ENCODE measurements at regions not wholly inside any gene's neighbourhood (a gene's known extent, or its start where the extent isn't known, plus 50 kb on each side); places are given as distances from the start of the nearest gene placed in this dataset.

DNA sequence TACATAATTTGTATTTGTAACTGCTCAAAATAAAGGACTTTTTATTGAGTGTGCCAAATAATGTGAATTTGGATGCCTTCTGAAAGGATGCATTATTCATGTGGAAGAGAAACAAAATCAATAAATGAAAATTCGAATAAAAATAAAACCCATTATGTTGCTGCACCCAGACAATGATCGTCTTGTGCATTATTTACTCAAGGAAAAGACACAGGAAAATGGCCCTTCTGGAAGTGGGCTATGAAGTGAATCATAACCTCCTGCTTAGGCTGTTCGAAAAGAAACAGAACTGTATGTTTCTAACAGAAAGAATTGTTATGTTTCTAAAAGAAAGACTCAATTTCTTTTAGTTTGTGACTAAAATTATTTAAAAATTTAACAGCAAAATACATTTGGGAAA is 168.9 kb upstream of the NFIB start:
- H3K27ac ChIP-seq: no peak overlapping the region
- H3K36me3 ChIP-seq: no peaks in the 10 kb centered on the region
- H3K4me3 ChIP-seq: no peak overlapping the region
- H3K4me1 ChIP-seq: peaks cover 0 to 7% (median 0%) of the 10 kb centered on the region in 4 donors
- 28 to 42% methylated on average over 3 of the region's 3 CpGs for WGBS, 2 donors
- TF ChIP-seq, protein P1, sequence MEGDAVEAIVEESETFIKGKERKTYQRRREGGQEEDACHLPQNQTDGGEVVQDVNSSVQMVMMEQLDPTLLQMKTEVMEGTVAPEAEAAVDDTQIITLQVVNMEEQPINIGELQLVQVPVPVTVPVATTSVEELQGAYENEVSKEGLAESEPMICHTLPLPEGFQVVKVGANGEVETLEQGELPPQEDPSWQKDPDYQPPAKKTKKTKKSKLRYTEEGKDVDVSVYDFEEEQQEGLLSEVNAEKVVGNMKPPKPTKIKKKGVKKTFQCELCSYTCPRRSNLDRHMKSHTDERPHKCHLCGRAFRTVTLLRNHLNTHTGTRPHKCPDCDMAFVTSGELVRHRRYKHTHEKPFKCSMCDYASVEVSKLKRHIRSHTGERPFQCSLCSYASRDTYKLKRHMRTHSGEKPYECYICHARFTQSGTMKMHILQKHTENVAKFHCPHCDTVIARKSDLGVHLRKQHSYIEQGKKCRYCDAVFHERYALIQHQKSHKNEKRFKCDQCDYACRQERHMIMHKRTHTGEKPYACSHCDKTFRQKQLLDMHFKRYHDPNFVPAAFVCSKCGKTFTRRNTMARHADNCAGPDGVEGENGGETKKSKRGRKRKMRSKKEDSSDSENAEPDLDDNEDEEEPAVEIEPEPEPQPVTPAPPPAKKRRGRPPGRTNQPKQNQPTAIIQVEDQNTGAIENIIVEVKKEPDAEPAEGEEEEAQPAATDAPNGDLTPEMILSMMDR (IDR thresholded peaks at IDR 0.05): no peak
- TF ChIP-seq EP300 (IDR thresholded peaks at IDR 0.05): no peak
- no peak for TF ChIP-seq POLR2A (IDR thresholded peaks at IDR 0.05)
- no peaks in the 10 kb centered on the region for H3K9me3 ChIP-seq
- peaks cover 0 to 24% of the 10 kb centered on the region in 2 donors for H3K27me3 ChIP-seq
- DNase-seq (ENCODE audit: low spot score in 2 of 2): no peak

DNA sequence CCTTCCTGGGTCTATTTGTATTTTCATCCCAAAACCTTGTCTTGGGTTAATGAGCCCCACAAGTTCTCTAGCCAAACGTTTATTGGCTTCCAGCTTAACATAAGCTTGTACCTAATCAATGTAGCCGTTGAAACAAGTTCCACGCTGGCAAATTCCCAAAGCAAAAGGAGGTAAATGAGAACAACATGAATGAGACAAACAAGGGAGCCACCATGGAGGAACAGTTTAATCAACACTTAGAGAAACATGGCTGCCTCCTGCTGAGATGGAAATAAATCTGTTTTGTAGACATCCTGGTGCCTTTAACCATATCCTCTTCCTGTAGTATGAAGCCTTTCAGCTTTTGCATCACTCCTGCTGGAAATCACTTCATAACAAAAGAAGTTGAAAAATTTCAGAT is 166.6 kb upstream of the NFIB start:
- H3K27ac ChIP-seq: no peak overlapping the region
- H3K4me1 ChIP-seq: peaks cover 0 to 7% (median 0%) of the 10 kb centered on the region in 4 donors
- 56 to 63% methylated on average over 3 of the region's 3 CpGs for WGBS, 2 donors
- H3K36me3 ChIP-seq: no peaks in the 10 kb centered on the region
- H3K4me3 ChIP-seq: no peak overlapping the region
- no peak for DNase-seq (ENCODE audit: low spot score in 2 of 2)
- H3K9me3 ChIP-seq: no peaks in the 10 kb centered on the region
- H3K27me3 ChIP-seq: peaks cover 0 to 14% of the 10 kb centered on the region in 2 donors
- TF ChIP-seq POLR2A (IDR thresholded peaks at IDR 0.05) (no peak), EP300 (IDR thresholded peaks at IDR 0.05) (no peak)
- TF ChIP-seq, protein P1 (IDR thresholded peaks at IDR 0.05): no peak

DNA sequence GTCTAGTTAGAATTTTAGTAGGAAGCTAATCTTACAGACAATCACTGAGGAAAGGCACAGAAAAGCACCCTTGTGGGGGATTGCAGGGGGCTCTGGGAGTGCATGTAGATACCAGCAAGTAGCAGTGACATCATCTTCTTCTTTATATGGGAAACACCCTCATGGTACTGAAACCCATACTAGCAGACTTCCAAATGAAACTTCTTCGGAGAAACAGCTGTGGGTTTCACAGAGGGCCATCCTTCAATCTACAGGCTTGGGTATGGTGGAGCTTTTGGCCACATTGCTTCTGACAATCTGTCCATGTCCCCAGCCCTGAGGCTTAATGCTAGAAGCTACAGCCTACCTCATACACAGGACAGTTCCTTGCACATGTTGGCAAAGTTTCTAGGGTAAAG is 165.2 kb upstream of the NFIB start:
- Histone ChIP-seq H3K27ac (no peak overlapping the region), H3K9me3 (no peaks in the 10 kb centered on the region), H3K4me3 (no peak overlapping the region), H3K4me1 (peaks cover 0 to 7% (median 0%) of the 10 kb centered on the region in 4 donors), H3K36me3 (no peaks in the 10 kb centered on the region), H3K27me3 (peaks cover 0 to 2% of the 10 kb centered on the region in 2 donors)
- DNase-seq (ENCODE audit: low spot score in 2 of 2): no peak
- TF ChIP-seq EP300 (IDR thresholded peaks at IDR 0.05) (no peak), POLR2A (IDR thresholded peaks at IDR 0.05) (no peak)
- TF ChIP-seq, protein P1 (IDR thresholded peaks at IDR 0.05): no peak
- WGBS, 2 donors: 75 to 92% methylated on average over 1 of the region's 1 CpG

DNA sequence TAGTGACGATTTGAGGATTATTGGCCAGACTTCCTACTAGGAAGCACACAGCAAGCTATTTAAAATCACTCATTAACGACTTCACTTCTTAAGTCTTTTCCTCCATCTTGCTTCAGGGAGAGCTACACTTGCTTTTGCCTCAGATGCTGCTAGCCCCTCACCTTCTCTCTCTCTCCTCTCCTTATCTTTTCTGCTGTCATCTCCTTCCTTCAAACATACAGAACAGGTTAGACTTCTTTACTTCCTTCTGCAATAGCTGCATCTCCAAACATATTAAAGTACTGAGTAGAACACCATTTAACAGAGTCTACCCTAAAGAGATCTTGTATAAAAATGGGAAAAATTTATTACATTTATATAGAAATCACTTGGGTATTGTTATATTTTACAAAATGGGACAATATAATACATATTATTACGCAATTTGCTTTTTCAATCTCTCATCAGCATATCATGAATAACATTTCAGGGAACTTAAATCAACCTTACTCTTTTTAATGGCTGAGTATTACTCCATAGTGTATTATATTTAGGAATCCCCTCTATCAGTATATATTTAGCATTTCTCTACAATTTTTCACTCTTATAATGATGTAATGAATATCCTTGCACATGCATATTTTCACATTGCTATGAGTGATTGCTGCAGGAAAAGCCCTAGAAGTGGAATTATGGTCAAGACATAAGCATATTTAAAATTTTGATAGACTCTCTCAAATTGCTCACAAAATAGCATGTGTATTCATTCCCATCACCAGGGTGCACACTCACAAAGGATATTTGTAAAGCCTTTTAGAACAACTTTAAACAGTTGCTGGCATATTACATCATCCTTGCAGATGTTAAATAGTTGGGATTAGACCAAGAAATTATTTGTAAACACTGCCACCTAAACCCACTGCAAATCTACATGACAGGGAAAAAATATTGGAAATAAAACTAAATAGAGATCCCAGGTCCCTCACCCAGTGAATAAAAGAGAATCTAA is 164.5 kb upstream of the NFIB start:
- 70 to 76% methylated on average over 3 of the region's 3 CpGs for WGBS, 2 donors
- peaks cover 0 to 7% (median 0%) of the 10 kb centered on the region in 4 donors for H3K4me1 ChIP-seq
- no peaks in the 10 kb centered on the region for H3K36me3 ChIP-seq
- TF ChIP-seq, protein P1 (IDR thresholded peaks at IDR 0.05): no peak
- TF ChIP-seq EP300 (IDR thresholded peaks at IDR 0.05) (no peak), POLR2A (IDR thresholded peaks at IDR 0.05) (no peak)
- H3K9me3 ChIP-seq: no peaks in the 10 kb centered on the region
- H3K27ac ChIP-seq: no peak overlapping the region
- H3K27me3 ChIP-seq: no peaks in the 10 kb centered on the region
- no peak overlapping the region for H3K4me3 ChIP-seq
- DNase-seq (ENCODE audit: low spot score in 2 of 2): no peak

DNA sequence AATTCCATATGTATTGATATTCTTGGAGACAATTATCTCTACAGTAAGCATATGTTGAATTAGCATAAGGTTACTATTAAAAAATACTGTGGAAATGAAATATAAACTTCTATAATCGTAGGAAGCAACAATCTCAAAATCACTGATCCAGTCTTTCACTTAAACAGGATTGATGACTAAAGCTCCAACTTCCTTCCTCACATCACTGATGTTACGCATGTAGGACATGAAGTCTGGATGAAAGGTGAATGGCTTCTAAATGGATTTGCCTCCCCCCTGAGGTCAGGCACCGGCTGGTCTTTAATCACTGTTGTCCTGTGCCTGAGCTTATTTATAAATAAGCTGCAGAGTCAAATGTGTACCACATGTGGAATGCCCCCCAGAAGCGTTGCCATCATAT is 157.1 kb upstream of the NFIB start:
- WGBS, 2 donors: 81 to 82% methylated on average over 4 of the region's 4 CpGs
- TF ChIP-seq POLR2A (IDR thresholded peaks at IDR 0.05) (no peak), EP300 (IDR thresholded peaks at IDR 0.05) (no peak)
- H3K4me1 ChIP-seq: no peaks in the 10 kb centered on the region
- no peak for DNase-seq (ENCODE audit: low spot score in 2 of 2)
- no peak overlapping the region for H3K27ac ChIP-seq
- H3K27me3 ChIP-seq: no peaks in the 10 kb centered on the region
- no peaks in the 10 kb centered on the region for H3K36me3 ChIP-seq
- no peak overlapping the region for H3K4me3 ChIP-seq
- no peaks in the 10 kb centered on the region for H3K9me3 ChIP-seq

Measured in tibial nerve (tissue), 4 donors.